K562 (cell line): ENCODE measurements at regions not wholly inside any gene's neighbourhood (a gene's known extent, or its start where the extent isn't known, plus 50 kb on each side); places are given as distances from the start of the nearest gene placed in this dataset.

Source experiments
- ATAC-seq: fragments of 200-7000 bp; cut with Tn5 transposase; 3 replicates; pipeline ENCODE4 v1.9.1; 2020; ENCODE audit warnings: moderate library complexity
- BruUV-seq: library from RNA; stranded (reverse); fragments of 400-500 nt; replicated peaks from 2 replicates; lab custom pipeline; 2021; lab: Mats Ljungman, UMichigan
- CTCF ChIA-PET: fragments of 300-600 bp; formaldehyde crosslinking; extraction: SDS; loops from one replicate; lab custom pipeline; 2021; ENCODE audit warnings: low intra/inter-chr PET ratio; lab: Yijun Ruan, JAX
- POLR2A ChIA-PET: fragments of 300-600, 350-650 bp; sonication (Branson Sonifier 250); formaldehyde crosslinking; extraction: SDS; loops from one replicate; lab custom pipeline; 2021; ENCODE audit warnings: antibody characterized with exemption, inconsistent platforms; lab: Yijun Ruan, JAX
- DNase-seq, 4 experiments: peaks; one replicate each; pipeline versions ENCODE4 v3.0.0 to v3.0.0-alpha.2; 2011 to 2018; ENCODE audit warnings: low spot score in 3 of 4, mixed read lengths in 3 of 4; ENCODE audit errors: extremely low read depth in 1 of 4
- FAIRE-seq: peaks from 2 replicates; lab custom pipeline; 2011; peaks lifted over from hg19 to GRCh38; lab: Jason Lieb, UNC
- H2AFZ ChIP-seq: 2 replicates; pipeline ENCODE4 v1.6.0; 2011; ENCODE audit warnings: low read depth, low read length, control low read depth, inconsistent platforms
- H3K27ac ChIP-seq: fragments of 200-600 bp; 3 replicates; pipeline ENCODE4 v1.8.0; 2011; ENCODE audit warnings: low read depth, mild to moderate bottlenecking, control low read depth, inconsistent platforms, low read length, moderate library complexity, mixed read lengths; ENCODE audit errors: extremely low read depth
- H3K27me3 ChIP-seq, 2 experiments: fragments of 300-600 bp in 1 of 2; 2 replicates in 1 of 2; 3 replicates in 1 of 2; pipeline versions ENCODE4 v1.6.0 to v1.8.0; 2011; ENCODE audit warnings: inconsistent platforms in 2 of 2, low read length in 2 of 2, mild to moderate bottlenecking in 1 of 2, mixed read lengths in 1 of 2, moderate library complexity in 1 of 2; ENCODE audit not compliant: control insufficient read depth in 2 of 2, insufficient read depth in 2 of 2
- H3K36me3 ChIP-seq: fragments of 300-600 bp; 3 replicates; pipeline ENCODE4 v1.8.0; 2011; ENCODE audit warnings: mild to moderate bottlenecking, low read length, inconsistent platforms; ENCODE audit not compliant: control insufficient read depth, insufficient read depth
- H3K4me1 ChIP-seq, 2 experiments: fragments of 200-600 bp in 1 of 2; replicated peaks in 1 of 2; 2 replicates in 1 of 2; 3 replicates in 1 of 2; pipeline versions ENCODE4 v1.5.1 to v1.8.0; 2011; ENCODE audit warnings: inconsistent platforms in 2 of 2, low read length in 2 of 2, mild to moderate bottlenecking in 1 of 2, mixed read lengths in 1 of 2, moderate library complexity in 1 of 2; ENCODE audit not compliant: control insufficient read depth in 2 of 2, insufficient read depth in 2 of 2
- H3K4me2 ChIP-seq: 2 replicates; pipeline ENCODE4 v1.6.1; 2011; ENCODE audit warnings: low read length, control low read depth, inconsistent platforms, mixed read lengths; ENCODE audit not compliant: insufficient read depth
- H3K4me3 ChIP-seq: fragments of 200-600 bp; sonication (generic), shearing (Covaris generic); 2 replicates; pipeline ENCODE4 v1.5.1; 2016; ENCODE audit warnings: control low read depth, inconsistent platforms
- H3K79me2 ChIP-seq: fragments of 200-600 bp; 3 replicates; pipeline ENCODE4 v1.8.0; 2011; ENCODE audit warnings: low read length, inconsistent platforms; ENCODE audit not compliant: control insufficient read depth, insufficient read depth
- H3K9ac ChIP-seq, 2 experiments: 2 replicates each; pipeline versions ENCODE4 v1.6.0 to v1.6.1; 2011; ENCODE audit warnings: low read depth in 2 of 2, low read length in 2 of 2, control low read depth in 1 of 2, inconsistent platforms in 1 of 2, mild to moderate bottlenecking in 1 of 2, mixed read lengths in 1 of 2; ENCODE audit not compliant: insufficient read depth in 1 of 2
- H3K9me1 ChIP-seq: one replicate; pipeline ENCODE4 v1.6.0; 2011; ENCODE audit warnings: inconsistent platforms, mild to moderate bottlenecking, low read length, moderate library complexity; ENCODE audit not compliant: control insufficient read depth, insufficient read depth
- H3K9me3 ChIP-seq: replicated peaks from 2 replicates; pipeline ENCODE4 v1.5.1; 2011; ENCODE audit warnings: low read depth, low read length, inconsistent platforms; ENCODE audit not compliant: control insufficient read depth, insufficient read depth
- H4K20me1 ChIP-seq: replicated peaks from 2 replicates; pipeline ENCODE4 v1.6.1; 2011; ENCODE audit warnings: low read length, inconsistent platforms, mixed read lengths; ENCODE audit not compliant: control insufficient read depth, insufficient read depth
- AFF4 ChIP-seq: sonication (generic); formaldehyde crosslinking; IDR thresholded peaks from 2 replicates; pipeline ENCODE4 v1.8.0; 2023; ENCODE audit warnings: mild to moderate bottlenecking, missing genetic modification reagents
- ESRRB ChIP-seq: fragments of 250-450 bp; sonication (Bioruptor Pico); IDR thresholded peaks from 2 replicates; pipeline ENCODE4 v1.5.0; 2020; ENCODE audit warnings: mild to moderate bottlenecking, moderate library complexity, borderline replicate concordance
- FIP1L1 ChIP-seq: fragments of 200-400 bp; formaldehyde crosslinking; IDR thresholded peaks from 2 replicates; pipeline ENCODE4 v1.6.1; 2018; ENCODE audit warnings: mild to moderate bottlenecking, low read depth, low read length; ENCODE audit not compliant: poor library complexity, severe bottlenecking
- FOXJ2 ChIP-seq: fragments of 200-800 bp; sonication (Bioruptor generic); IDR thresholded peaks from 2 replicates; pipeline ENCODE4 v1.6.1; 2016; ENCODE audit warnings: missing genetic modification characterization, missing compliant biosample characterization
- NKRF ChIP-seq: fragments of 450-650 bp; IDR thresholded peaks from 2 replicates; pipeline ENCODE4 v1.6.1; 2016; ENCODE audit warnings: borderline replicate concordance
- NR2F6 ChIP-seq: fragments of 450-650 bp; formaldehyde crosslinking; IDR thresholded peaks from 2 replicates; pipeline ENCODE4 v1.4.0; 2020; ENCODE audit warnings: mild to moderate bottlenecking
- RHOXF2B ChIP-seq: fragments of 250-450 bp; sonication (Bioruptor Pico); conservative IDR thresholded peaks from 2 replicates; pipeline ENCODE4 v1.5.1; 2021
- TCF3 ChIP-seq: sonication (generic); formaldehyde crosslinking; IDR thresholded peaks from 2 replicates; pipeline ENCODE4 v1.4.0; 2020; ENCODE audit warnings: mild to moderate bottlenecking, missing genetic modification reagents
- TRIM28 ChIP-seq: fragments of 450-650 bp; IDR thresholded peaks from 2 replicates; pipeline ENCODE4 v1.6.1; 2017
- WGBS: fragments of 100-300 bp; shearing (Covaris generic); methylation state at CpG from one replicate; pipeline ENCODE4 v1.1.6; 2016; ENCODE audit warnings: low coverage, mixed read lengths; ENCODE audit not compliant: insufficient coverage; ENCODE audit errors: missing lambda C conversion rate; 5-methylcytosine and 5-hydroxymethylcytosine counted together
- in situ Hi-C: fragments of 300-500 bp; cut with MboI; formaldehyde crosslinking; loops from 4 replicates; pipeline ENCODE4 v1.15.0; 2018; ENCODE audit warnings: inconsistent platforms, mixed read lengths
- intact Hi-C: fragments of 100-400 bp; cut with micrococcal nuclease; formaldehyde crosslinking; loops from 2 replicates; pipeline ENCODE4 v1.14.2; 2022
- TF ChIP-seq, protein P1 (sequence below): fragments of 250-450 bp; sonication (Bioruptor Pico); IDR thresholded peaks from 2 replicates; pipeline ENCODE4 v1.4.0; 2020; ENCODE audit warnings: borderline replicate concordance
- TF ChIP-seq, protein P2 (sequence below): IDR thresholded peaks from 2 replicates; pipeline ENCODE4 v1.6.1; 2014; ENCODE audit warnings: antibody characterized with exemption
- TF ChIP-seq, protein P3 (sequence below), 3 experiments: IDR thresholded peaks in 2 of 3; conservative IDR thresholded peaks in 1 of 3; 2 replicates each; pipeline ENCODE4 v1.5.1; 2011 to 2012; ENCODE audit warnings: low read length in 3 of 3, mild to moderate bottlenecking in 3 of 3, control low read depth in 2 of 3, improper control_type of control experiment in 1 of 3, inconsistent platforms in 1 of 3, low read depth in 1 of 3, mixed read lengths in 1 of 3, moderate library complexity in 1 of 3; ENCODE audit not compliant: insufficient read depth in 2 of 3

DNA sequence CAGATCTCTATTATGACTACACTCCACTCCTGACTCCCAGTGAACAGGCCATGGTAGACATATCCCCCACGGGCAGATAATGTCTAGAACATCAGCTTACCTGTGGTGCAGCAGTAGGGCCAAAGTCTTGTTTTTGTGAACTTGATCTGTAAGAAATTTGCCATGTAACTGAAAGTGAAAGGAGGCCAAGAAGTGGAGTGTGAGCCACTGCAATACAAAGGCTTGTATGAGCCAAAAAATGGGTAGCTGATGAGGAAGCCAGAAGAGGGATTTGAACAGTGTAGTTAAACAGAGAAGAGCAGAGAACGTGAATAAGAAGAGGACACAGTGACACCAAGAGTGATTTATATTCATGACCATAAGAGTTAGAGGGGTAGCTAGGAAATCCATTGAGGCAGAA is 361.7 kb downstream of the DMRT2 start:
- no peak overlapping the region for H3K9ac ChIP-seq
- no TSS peak for BruUV-seq
- no peaks in the 10 kb centered on the region for H3K36me3 ChIP-seq
- H3K4me3 ChIP-seq = no peak overlapping the region
- CTCF ChIA-PET = no interaction called here
- no peak overlapping the region for H3K27ac ChIP-seq
- H2AFZ ChIP-seq = no peak overlapping the region
- intact Hi-C loops (no loop called here), in situ Hi-C loops (no loop called here)
- no peak for DNase-seq
- ATAC-seq = no peak
- WGBS = 0% methylated on average over 2 of the region's 2 CpGs
- no peaks in the 10 kb centered on the region for H3K27me3 ChIP-seq
- H3K4me2 ChIP-seq = no peak overlapping the region
- no peaks in the 10 kb centered on the region for H3K79me2 ChIP-seq
- no peak for FAIRE-seq
- no peaks in the 10 kb centered on the region for H3K9me1 ChIP-seq
- no peaks in the 10 kb centered on the region for H3K9me3 ChIP-seq
- H3K4me1 ChIP-seq = no peaks in the 10 kb centered on the region
- no peaks in the 10 kb centered on the region for H4K20me1 ChIP-seq
- POLR2A ChIA-PET = no interaction called here
- TF ChIP-seq FOXJ2 (tag) = no peak
- TF ChIP-seq NR2F6 = no peak
- TF ChIP-seq ESRRB = no peak
- TF ChIP-seq NKRF = no peak
- no peak for TF ChIP-seq TCF3 (CRISPR knock-in tag)
- no peak for TF ChIP-seq RHOXF2B (CRISPR knock-in tag)
- no peak for TF ChIP-seq AFF4 (CRISPR knock-in tag)
- TF ChIP-seq, protein P1, sequence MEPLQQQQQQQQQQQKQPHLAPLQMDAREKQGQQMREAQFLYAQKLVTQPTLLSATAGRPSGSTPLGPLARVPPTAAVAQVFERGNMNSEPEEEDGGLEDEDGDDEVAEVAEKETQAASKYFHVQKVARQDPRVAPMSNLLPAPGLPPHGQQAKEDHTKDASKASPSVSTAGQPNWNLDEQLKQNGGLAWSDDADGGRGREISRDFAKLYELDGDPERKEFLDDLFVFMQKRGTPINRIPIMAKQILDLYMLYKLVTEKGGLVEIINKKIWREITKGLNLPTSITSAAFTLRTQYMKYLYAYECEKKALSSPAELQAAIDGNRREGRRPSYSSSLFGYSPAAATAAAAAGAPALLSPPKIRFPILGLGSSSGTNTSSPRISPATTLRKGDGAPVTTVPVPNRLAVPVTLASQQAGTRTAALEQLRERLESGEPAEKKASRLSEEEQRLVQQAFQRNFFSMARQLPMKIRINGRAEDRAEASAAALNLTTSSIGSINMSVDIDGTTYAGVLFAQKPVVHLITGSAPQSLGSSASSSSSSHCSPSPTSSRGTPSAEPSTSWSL = no peak
- TF ChIP-seq, protein P2, sequence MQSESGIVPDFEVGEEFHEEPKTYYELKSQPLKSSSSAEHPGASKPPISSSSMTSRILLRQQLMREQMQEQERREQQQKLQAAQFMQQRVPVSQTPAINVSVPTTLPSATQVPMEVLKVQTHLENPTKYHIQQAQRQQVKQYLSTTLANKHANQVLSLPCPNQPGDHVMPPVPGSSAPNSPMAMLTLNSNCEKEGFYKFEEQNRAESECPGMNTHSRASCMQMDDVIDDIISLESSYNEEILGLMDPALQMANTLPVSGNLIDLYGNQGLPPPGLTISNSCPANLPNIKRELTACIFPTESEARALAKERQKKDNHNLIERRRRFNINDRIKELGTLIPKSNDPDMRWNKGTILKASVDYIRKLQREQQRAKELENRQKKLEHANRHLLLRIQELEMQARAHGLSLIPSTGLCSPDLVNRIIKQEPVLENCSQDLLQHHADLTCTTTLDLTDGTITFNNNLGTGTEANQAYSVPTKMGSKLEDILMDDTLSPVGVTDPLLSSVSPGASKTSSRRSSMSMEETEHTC = no peak
- TF ChIP-seq, protein P3, sequence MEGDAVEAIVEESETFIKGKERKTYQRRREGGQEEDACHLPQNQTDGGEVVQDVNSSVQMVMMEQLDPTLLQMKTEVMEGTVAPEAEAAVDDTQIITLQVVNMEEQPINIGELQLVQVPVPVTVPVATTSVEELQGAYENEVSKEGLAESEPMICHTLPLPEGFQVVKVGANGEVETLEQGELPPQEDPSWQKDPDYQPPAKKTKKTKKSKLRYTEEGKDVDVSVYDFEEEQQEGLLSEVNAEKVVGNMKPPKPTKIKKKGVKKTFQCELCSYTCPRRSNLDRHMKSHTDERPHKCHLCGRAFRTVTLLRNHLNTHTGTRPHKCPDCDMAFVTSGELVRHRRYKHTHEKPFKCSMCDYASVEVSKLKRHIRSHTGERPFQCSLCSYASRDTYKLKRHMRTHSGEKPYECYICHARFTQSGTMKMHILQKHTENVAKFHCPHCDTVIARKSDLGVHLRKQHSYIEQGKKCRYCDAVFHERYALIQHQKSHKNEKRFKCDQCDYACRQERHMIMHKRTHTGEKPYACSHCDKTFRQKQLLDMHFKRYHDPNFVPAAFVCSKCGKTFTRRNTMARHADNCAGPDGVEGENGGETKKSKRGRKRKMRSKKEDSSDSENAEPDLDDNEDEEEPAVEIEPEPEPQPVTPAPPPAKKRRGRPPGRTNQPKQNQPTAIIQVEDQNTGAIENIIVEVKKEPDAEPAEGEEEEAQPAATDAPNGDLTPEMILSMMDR (IDR thresholded peaks at IDR 0.05 in 2 of 3, conservative IDR thresholded peaks at IDR 0.05 in 1 of 3; ENCODE audit: insufficient read depth in 2 of 3, low read depth in 1 of 3, low read length in 3 of 3) = no peak
- no peak for TF ChIP-seq FIP1L1
- no peak for TF ChIP-seq TRIM28
